HL-60 (cell line): ENCODE measurements at regions not wholly inside any gene's neighbourhood (a gene's known extent, or its start where the extent isn't known, plus 50 kb on each side); places are given as distances from the start of the nearest gene placed in this dataset.

ENCODE experiments used
- CTCF ChIP-seq: IDR thresholded peaks from one replicate; pipeline ENCODE4 v1.5.1; 2011; ENCODE audit warnings: low read length, control low read depth, inconsistent platforms; ENCODE audit not compliant: insufficient read depth
- GABPA ChIP-seq: IDR thresholded peaks from 2 replicates; pipeline ENCODE4 v1.6.1; 2012; ENCODE audit warnings: low read depth
- POLR2AphosphoS5 ChIP-seq: IDR thresholded peaks from 2 replicates; pipeline ENCODE4 v1.6.1; 2012; ENCODE audit warnings: low read depth
- REST ChIP-seq: IDR thresholded peaks from 2 replicates; pipeline ENCODE4 v1.6.1; 2012; ENCODE audit warnings: low read depth; ENCODE audit not compliant: insufficient replicate concordance
- SPI1 ChIP-seq: IDR thresholded peaks from 2 replicates; pipeline ENCODE4 v1.6.1; 2012; ENCODE audit warnings: low read depth, mild to moderate bottlenecking, borderline replicate concordance

DNA sequence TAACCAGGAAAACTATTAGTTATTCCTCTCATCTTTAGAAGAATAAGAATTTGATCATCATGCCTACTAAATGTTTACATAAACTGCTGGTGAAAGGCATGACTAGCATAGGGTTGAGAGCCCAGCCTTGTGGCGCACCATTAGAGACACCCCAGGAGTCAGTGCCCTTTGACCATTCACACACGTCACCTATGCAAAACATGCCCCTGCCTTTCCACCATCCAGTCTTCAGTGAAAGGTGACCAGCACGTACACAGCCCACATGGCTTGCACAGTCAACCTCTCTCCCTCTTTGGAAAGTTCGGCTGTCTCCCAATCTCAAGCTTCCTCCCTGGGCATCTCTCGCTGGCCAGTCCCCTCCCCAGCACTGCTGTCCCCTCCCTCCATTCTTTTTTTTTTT is 150.3 kb downstream of the ENGASE start:
- TF ChIP-seq CTCF (no peak), REST (no peak), POLR2AphosphoS5 (no peak), SPI1 (no peak), GABPA (no peak)
